Thoracic aorta (tissue), 2 donors: ENCODE measurements at regions not wholly inside any gene's neighbourhood (a gene's known extent, or its start where the extent isn't known, plus 50 kb on each side); places are given as distances from the start of the nearest gene placed in this dataset.

ENCODE experiments used
- ATAC-seq: fragments of 150-250 bp; one replicate; pipeline ENCODE4 v1.8.0; 2017; ENCODE audit warnings: low read depth; ENCODE audit not compliant: insufficient number of reproducible peaks, low FRiP score
- DNase-seq: peaks from one replicate; pipeline ENCODE4 v3.0.0-alpha.2; 2020; ENCODE audit warnings: low spot score
- H3K27ac ChIP-seq, 2 donors: fragments of 200-600 bp; sonication (generic); 1 replicate in 1 of 2; 2 replicates in 1 of 2; pipeline ENCODE4 v1.5.1; 2016; ENCODE audit warnings: mild to moderate bottlenecking in 2 of 2, moderate library complexity in 2 of 2
- H3K27me3 ChIP-seq: fragments of 200-600 bp; sonication (generic); replicated peaks from 2 replicates; pipeline ENCODE4 v1.6.0; 2016; ENCODE audit warnings: mild to moderate bottlenecking; ENCODE audit not compliant: insufficient read depth
- H3K36me3 ChIP-seq: fragments of 200-600 bp; sonication (generic); one replicate; pipeline ENCODE4 v1.5.1; 2016
- H3K4me1 ChIP-seq, 2 donors: fragments of 200-600 bp; sonication (generic); 1 replicate in 1 of 2; 2 replicates in 1 of 2; pipeline versions ENCODE4 v1.5.1 to v1.6.0; 2016; ENCODE audit warnings: low read depth in 2 of 2, mild to moderate bottlenecking in 1 of 2; ENCODE audit not compliant: control insufficient read depth in 1 of 2
- H3K4me3 ChIP-seq: fragments of 200-600 bp; sonication (generic); 2 replicates; pipeline ENCODE4 v1.5.1; 2016; ENCODE audit warnings: mild to moderate bottlenecking
- H3K9me3 ChIP-seq: fragments of 200-600 bp; sonication (generic); 2 replicates; pipeline ENCODE4 v1.5.1; 2016
- CTCF ChIP-seq: fragments of 200-600 bp; sonication (generic); IDR thresholded peaks from one replicate; pipeline ENCODE4 v1.5.1; 2019; ENCODE audit warnings: antibody characterized with exemption

DNA sequence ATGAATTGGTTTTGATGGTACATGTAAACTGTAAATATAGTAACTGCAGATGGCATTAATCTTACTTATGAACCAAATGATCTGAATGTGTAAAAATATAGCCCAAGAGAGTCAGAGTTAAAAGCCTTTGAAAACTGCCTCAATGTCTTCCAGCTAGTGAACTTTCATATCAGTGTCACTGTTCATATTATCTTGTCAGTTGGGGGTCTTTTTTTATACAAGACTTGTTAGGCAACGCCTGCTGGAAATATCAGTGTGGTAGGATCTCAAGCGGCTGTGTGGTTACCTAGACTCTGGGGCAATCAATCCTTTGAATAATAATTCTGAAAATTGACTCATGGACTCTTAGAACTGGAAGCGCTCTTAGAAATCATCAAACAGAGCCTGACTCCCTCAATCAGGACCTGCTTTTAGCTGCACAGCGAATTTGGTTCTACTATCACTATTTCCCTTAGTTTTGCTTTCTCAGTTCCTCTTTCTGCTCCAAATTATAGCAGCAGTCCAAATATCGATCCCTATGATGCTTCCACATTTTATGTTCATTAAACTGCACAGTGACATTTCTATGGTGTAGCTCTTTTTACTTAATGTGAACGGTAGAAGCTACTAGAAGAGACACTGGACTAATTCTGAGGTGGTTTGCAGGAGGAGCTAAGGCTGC is 100.1 kb upstream of the COL1A2 start:
- Histone ChIP-seq H3K4me3 (no peak overlapping the region), H3K27ac (no peak overlapping the region), H3K4me1 (peaks cover 14 to 49% of the 10 kb centered on the region in 2 donors), H3K9me3 (no peaks in the 10 kb centered on the region), H3K36me3 (no peaks in the 10 kb centered on the region), H3K27me3 (no peaks in the 10 kb centered on the region)
- DNase-seq = no peak
- no peak for ATAC-seq
- TF ChIP-seq CTCF = no peak

DNA sequence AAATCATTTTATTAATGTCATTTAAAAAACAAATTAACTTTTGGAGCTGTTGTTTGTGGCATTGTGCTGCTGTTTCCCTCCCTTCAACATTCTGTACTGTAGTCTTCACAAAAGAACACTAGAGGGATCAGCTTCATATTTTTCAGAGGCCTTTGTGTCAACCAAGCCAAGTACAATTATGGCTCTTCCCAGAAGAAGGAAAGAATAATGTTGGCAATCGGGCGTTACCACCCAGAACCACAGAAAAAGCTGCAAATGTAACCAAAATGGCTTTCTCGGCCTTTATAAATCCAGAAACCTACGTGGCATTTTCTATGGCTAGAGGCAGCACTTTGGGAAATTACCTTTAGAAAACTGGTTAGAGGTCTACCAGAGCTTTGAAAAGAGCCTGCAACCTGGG is 98.8 kb upstream of the COL1A2 start:
- Histone ChIP-seq H3K4me1 (peaks cover 22 to 60% of the 10 kb centered on the region in 2 donors), H3K27me3 (no peaks in the 10 kb centered on the region), H3K9me3 (no peaks in the 10 kb centered on the region), H3K4me3 (peak overlapping the region; percentile 67), H3K36me3 (no peaks in the 10 kb centered on the region), H3K27ac (peak overlapping the region; percentile 93 to 95)
- DNase-seq (no peak), ATAC-seq (peak; percentile 72)
- TF ChIP-seq CTCF = peak; percentile 71

- no peaks in the 10 kb centered on the region for H3K9me3 ChIP-seq
- DNase-seq (no peak), ATAC-seq (no peak)
- H3K27me3 ChIP-seq = no peaks in the 10 kb centered on the region
- H3K36me3 ChIP-seq = no peaks in the 10 kb centered on the region
- H3K4me1 ChIP-seq = peaks cover 29 to 70% of the 10 kb centered on the region in 2 donors
- no peak for TF ChIP-seq CTCF
- H3K4me3 ChIP-seq = peak overlapping the region; percentile 67
- peak overlapping the region; percentile 93 to 95 for H3K27ac ChIP-seq
These were observed 97.8 kb upstream of the COL1A2 start for GRCh38 chr7:94296881-94297280.

DNA sequence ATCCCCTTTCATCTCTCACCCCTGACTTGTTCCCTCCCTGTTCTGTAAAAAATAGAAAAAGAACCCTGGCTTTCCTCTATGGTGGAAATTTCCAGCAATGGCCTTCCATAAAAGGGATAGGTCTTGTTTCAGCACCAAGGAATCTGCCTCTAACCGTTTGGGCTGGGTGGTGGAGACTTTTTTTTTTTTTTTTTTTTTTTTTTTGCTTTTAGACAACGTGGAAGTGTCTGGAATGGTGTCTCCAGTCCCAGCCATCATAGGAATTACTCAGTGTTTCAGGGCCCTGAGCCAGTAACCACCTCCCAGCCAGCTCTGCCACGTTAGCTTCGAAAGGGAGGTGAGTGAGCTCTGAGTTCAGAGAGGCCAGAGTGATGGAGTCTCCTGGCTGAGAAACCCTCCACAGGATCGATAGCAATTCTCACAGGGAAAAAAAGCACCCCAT is 97.3 kb upstream of the COL1A2 start:
- H3K4me1 ChIP-seq = peaks cover 34 to 75% of the 10 kb centered on the region in 2 donors
- TF ChIP-seq CTCF = no peak
- H3K27me3 ChIP-seq = no peaks in the 10 kb centered on the region
- H3K9me3 ChIP-seq = no peaks in the 10 kb centered on the region
- H3K36me3 ChIP-seq = no peaks in the 10 kb centered on the region
- H3K27ac ChIP-seq = peak overlapping the region; percentile 93 to 95
- ATAC-seq (peak; percentile 75), DNase-seq (peak; percentile 66)
- peak overlapping the region; percentile 67 for H3K4me3 ChIP-seq

DNA sequence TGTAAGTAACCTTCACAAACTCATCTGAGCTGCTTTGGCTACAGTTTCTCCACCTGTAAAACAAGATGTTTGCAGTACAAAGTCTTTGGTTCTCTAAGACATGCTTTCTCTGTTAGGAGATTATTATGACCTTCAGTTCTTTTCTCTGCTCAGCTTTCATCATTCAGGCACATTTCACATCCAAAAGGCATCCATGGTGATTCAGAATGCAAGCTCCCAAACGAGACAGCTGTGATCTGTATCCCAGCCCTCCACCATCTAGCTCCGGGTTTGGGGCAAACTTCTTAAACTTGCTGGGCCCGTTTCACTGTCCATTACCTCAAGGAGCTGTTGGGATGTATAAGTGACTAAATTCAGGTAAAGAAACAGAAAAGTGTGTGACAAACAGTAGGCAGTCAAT is 95.8 kb upstream of the COL1A2 start:
- no peak for TF ChIP-seq CTCF
- no peaks in the 10 kb centered on the region for H3K9me3 ChIP-seq
- no peaks in the 10 kb centered on the region for H3K27me3 ChIP-seq
- no peak overlapping the region for H3K4me3 ChIP-seq
- peak overlapping the region; percentile 88 to 93 for H3K27ac ChIP-seq
- H3K4me1 ChIP-seq = peaks cover 45 to 90% of the 10 kb centered on the region in 2 donors
- DNase-seq (no peak), ATAC-seq (no peak)
- no peaks in the 10 kb centered on the region for H3K36me3 ChIP-seq
